ENCODE measurements at regions not wholly inside any gene's neighbourhood (a gene's known extent, or its start where the extent isn't known, plus 50 kb on each side); places are given as distances from the start of the nearest gene placed in this dataset.

DNA sequence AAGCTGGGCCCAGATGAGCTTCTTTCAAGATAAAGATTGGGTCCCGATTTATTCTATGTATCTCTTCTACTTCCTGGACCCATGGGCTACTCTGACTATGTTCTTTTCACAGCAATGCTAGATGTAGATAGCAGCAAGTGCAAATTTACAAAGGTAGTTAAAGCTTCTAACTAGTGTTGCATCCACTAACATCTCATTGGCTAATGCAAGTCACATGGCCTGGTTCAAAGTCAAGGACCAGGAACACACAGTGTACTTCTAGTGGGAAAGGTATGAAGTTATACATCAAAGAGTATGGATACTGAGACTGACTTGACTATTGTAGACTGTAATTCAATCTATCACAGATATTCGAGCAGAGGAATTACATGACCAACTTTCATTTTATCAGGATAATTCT, 588.8 kb downstream of the PLA2G4A start:
- TF ChIP-seq, protein P1, sequence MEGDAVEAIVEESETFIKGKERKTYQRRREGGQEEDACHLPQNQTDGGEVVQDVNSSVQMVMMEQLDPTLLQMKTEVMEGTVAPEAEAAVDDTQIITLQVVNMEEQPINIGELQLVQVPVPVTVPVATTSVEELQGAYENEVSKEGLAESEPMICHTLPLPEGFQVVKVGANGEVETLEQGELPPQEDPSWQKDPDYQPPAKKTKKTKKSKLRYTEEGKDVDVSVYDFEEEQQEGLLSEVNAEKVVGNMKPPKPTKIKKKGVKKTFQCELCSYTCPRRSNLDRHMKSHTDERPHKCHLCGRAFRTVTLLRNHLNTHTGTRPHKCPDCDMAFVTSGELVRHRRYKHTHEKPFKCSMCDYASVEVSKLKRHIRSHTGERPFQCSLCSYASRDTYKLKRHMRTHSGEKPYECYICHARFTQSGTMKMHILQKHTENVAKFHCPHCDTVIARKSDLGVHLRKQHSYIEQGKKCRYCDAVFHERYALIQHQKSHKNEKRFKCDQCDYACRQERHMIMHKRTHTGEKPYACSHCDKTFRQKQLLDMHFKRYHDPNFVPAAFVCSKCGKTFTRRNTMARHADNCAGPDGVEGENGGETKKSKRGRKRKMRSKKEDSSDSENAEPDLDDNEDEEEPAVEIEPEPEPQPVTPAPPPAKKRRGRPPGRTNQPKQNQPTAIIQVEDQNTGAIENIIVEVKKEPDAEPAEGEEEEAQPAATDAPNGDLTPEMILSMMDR (IDR thresholded peaks at IDR 0.05; ENCODE audit: borderline replicate concordance, extremely low read depth, low read length, poor library complexity, severe bottlenecking), result no peak
- no peak for TF ChIP-seq EZH2 (IDR thresholded peaks at IDR 0.05; ENCODE audit: borderline replicate concordance, low read depth, low read length, severe bottlenecking)
